KMS-11 (cell line): ENCODE measurements at regions not wholly inside any gene's neighbourhood (a gene's known extent, or its start where the extent isn't known, plus 50 kb on each side); places are given as distances from the start of the nearest gene placed in this dataset.

ENCODE experiments used
- H2AFZ ChIP-seq: fragments of 200-600 bp; sonication (generic); 2 replicates; pipeline ENCODE4 v1.6.1; 2016; ENCODE audit warnings: antibody characterized with exemption, mixed run types, low read depth
- H3K27ac ChIP-seq: fragments of 200-600 bp; sonication (generic); 2 replicates; pipeline ENCODE4 v1.6.1; 2016; ENCODE audit warnings: mild to moderate bottlenecking, mixed run types
- H3K27me3 ChIP-seq: fragments of 200-600 bp; sonication (generic); 2 replicates; pipeline ENCODE4 v1.6.1; 2017; ENCODE audit warnings: mild to moderate bottlenecking, low read depth, mixed run types, moderate library complexity; ENCODE audit not compliant: insufficient read depth
- H3K36me3 ChIP-seq: fragments of 200-600 bp; sonication (generic); 2 replicates; pipeline ENCODE4 v1.6.1; 2017; ENCODE audit warnings: mild to moderate bottlenecking, mixed run types; ENCODE audit not compliant: insufficient read depth
- H3K4me1 ChIP-seq: fragments of 200-600 bp; sonication (generic); 2 replicates; pipeline ENCODE4 v1.6.1; 2016; ENCODE audit warnings: mild to moderate bottlenecking, low read depth, mixed run types; ENCODE audit not compliant: poor library complexity, severe bottlenecking
- H3K4me2 ChIP-seq: fragments of 200-600 bp; sonication (generic); 2 replicates; pipeline ENCODE4 v1.7.0; 2016; ENCODE audit warnings: mild to moderate bottlenecking, mixed run types
- H3K4me3 ChIP-seq: fragments of 200-600 bp; sonication (generic); IDR thresholded peaks from 2 replicates; pipeline ENCODE4 v1.6.1; 2017; ENCODE audit warnings: low read depth, low read length, mixed read lengths; ENCODE audit not compliant: insufficient read depth
- H3K79me2 ChIP-seq: fragments of 200-600 bp; sonication (generic); 2 replicates; pipeline ENCODE4 v1.6.1; 2016; ENCODE audit warnings: low read depth, mixed run types; ENCODE audit not compliant: insufficient read depth
- H3K9ac ChIP-seq: fragments of 200-600 bp; sonication (generic); 2 replicates; pipeline ENCODE4 v1.6.1; 2016; ENCODE audit warnings: mild to moderate bottlenecking, mixed run types
- H4K20me1 ChIP-seq: fragments of 200-600 bp; sonication (generic); 2 replicates; pipeline ENCODE4 v1.6.1; 2016; ENCODE audit warnings: mild to moderate bottlenecking, mixed run types; ENCODE audit not compliant: insufficient read depth
- TF ChIP-seq, protein P1 (sequence below): fragments of 200-600 bp; sonication (generic); conservative IDR thresholded peaks from 2 replicates; pipeline ENCODE4 v1.6.1; 2017; ENCODE audit warnings: low read depth, mild to moderate bottlenecking, antibody characterized with exemption, low read length, moderate library complexity, mixed read lengths

DNA sequence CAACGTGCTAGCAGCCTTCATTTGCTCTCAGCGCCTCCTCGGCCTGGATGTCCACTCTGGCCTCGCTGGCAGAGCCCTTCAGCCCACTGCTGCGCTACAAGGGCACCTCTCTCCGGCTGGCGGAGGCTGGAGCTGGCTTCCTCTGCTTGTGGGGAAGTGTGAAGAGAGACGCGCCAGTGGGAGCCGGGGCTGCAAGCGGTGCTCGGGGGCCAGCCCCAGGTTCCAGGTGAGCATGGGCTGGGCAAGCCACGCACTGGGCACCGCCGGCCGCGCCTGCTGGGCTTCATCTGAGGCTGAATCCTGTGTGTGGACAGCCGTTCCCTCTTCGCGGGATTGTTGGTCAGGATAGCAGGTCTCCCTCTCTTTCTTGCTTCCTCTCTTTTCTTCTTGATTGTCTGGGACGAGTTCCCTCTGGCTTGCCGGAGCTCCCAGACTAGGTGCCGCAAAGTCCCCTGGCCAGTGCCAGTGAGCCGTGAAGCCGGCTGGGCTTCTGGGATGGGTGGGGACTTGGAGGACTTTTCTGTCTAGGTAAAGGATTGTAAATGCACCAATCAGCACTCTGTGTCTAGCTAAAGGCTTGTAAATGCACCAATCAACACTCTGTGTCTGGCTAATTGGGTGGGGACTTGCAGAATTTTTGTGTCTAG is 165.0 kb downstream of the HEPH start:
- H3K4me2 ChIP-seq: no peak overlapping the region
- H3K36me3 ChIP-seq: no peaks in the 10 kb centered on the region
- H3K4me3 ChIP-seq: no peak overlapping the region
- no peak overlapping the region for H3K9ac ChIP-seq
- no peaks in the 10 kb centered on the region for H3K27me3 ChIP-seq
- H3K27ac ChIP-seq: no peak overlapping the region
- H2AFZ ChIP-seq: no peak overlapping the region
- H3K79me2 ChIP-seq: no peaks in the 10 kb centered on the region
- TF ChIP-seq, protein P1, sequence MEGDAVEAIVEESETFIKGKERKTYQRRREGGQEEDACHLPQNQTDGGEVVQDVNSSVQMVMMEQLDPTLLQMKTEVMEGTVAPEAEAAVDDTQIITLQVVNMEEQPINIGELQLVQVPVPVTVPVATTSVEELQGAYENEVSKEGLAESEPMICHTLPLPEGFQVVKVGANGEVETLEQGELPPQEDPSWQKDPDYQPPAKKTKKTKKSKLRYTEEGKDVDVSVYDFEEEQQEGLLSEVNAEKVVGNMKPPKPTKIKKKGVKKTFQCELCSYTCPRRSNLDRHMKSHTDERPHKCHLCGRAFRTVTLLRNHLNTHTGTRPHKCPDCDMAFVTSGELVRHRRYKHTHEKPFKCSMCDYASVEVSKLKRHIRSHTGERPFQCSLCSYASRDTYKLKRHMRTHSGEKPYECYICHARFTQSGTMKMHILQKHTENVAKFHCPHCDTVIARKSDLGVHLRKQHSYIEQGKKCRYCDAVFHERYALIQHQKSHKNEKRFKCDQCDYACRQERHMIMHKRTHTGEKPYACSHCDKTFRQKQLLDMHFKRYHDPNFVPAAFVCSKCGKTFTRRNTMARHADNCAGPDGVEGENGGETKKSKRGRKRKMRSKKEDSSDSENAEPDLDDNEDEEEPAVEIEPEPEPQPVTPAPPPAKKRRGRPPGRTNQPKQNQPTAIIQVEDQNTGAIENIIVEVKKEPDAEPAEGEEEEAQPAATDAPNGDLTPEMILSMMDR: no peak
- H3K4me1 ChIP-seq: no peaks in the 10 kb centered on the region
- H4K20me1 ChIP-seq: no peaks in the 10 kb centered on the region

DNA sequence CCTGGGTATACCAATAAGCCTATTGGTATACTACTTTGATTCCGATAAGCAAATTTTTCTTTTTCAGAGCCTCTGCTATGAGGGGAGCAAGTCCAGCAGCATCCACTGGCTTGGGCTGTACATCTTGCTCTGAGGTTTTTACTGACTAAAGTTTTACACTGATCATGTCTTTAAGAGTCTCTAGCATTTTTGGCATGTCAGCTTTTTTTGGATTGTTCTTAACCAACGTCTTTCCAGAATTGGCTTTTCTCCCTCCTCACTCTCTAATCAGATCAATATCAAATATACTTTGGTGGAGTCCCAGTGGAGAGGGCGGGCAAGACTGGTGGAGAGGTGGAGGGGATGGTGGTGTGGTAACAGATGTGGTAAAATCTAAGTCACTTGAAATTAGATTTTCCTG is 196.8 kb downstream of the HEPH start:
- no peak overlapping the region for H3K4me3 ChIP-seq
- TF ChIP-seq, protein P1: no peak
- no peak overlapping the region for H3K9ac ChIP-seq
- H3K4me2 ChIP-seq: no peak overlapping the region
- H3K36me3 ChIP-seq: no peaks in the 10 kb centered on the region
- H4K20me1 ChIP-seq: no peaks in the 10 kb centered on the region
- H3K79me2 ChIP-seq: no peaks in the 10 kb centered on the region
- no peaks in the 10 kb centered on the region for H3K27me3 ChIP-seq
- no peaks in the 10 kb centered on the region for H3K4me1 ChIP-seq
- H3K27ac ChIP-seq: no peak overlapping the region
- no peak overlapping the region for H2AFZ ChIP-seq

DNA sequence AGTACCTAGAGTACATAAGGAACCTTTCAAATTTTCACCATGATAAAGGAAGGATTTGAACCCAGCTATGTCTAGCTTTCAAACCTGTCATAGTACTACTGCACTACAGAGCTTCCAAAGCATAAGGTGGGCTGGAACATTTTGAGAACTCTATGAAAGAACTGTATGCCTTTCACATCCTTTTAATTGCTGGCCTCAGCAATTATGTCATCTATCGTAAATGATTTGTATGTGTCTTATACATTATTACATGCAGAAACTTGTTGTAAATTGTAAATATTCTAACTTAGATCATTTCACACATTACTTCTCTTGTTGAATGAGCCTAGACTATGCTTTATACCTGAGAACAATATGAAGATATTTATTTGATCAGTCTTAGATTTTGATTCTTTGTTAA is 220.7 kb downstream of the HEPH start:
- no peak overlapping the region for H3K27ac ChIP-seq
- no peaks in the 10 kb centered on the region for H3K4me1 ChIP-seq
- no peaks in the 10 kb centered on the region for H3K36me3 ChIP-seq
- no peaks in the 10 kb centered on the region for H3K79me2 ChIP-seq
- no peak overlapping the region for H3K4me3 ChIP-seq
- H4K20me1 ChIP-seq: no peaks in the 10 kb centered on the region
- no peak overlapping the region for H3K4me2 ChIP-seq
- H2AFZ ChIP-seq: no peak overlapping the region
- no peaks in the 10 kb centered on the region for H3K27me3 ChIP-seq
- TF ChIP-seq, protein P1: no peak
- H3K9ac ChIP-seq: no peak overlapping the region

DNA sequence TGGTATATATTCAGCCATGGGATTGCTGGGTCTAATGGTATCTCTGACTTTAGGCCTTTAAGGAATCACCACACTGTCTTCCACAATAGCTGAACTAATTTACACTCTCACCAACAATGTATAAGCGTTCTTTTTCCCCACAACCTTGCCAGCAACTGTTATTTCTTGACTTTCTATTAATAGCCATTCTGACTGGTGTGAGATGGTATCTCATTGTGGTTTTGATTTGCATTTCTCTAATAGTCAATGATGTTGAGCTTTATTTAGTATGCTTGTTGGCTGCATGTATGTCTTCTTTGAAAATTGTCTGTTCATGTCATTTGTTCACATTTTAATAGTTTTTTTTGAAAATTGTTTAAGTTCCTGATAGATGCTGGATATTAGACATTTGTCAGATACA is 235.2 kb downstream of the HEPH start:
- Histone ChIP-seq H3K79me2 (no peaks in the 10 kb centered on the region), H3K27ac (no peak overlapping the region), H3K36me3 (no peaks in the 10 kb centered on the region), H3K27me3 (no peaks in the 10 kb centered on the region), H3K4me3 (no peak overlapping the region), H4K20me1 (no peaks in the 10 kb centered on the region), H2AFZ (no peak overlapping the region), H3K4me2 (no peak overlapping the region), H3K4me1 (peaks cover 4% of the 10 kb centered on the region), H3K9ac (no peak overlapping the region)
- TF ChIP-seq, protein P1: no peak
